Upper lobe of left lung (tissue), 4 donors: ENCODE measurements at regions not wholly inside any gene's neighbourhood (a gene's known extent, or its start where the extent isn't known, plus 50 kb on each side); places are given as distances from the start of the nearest gene placed in this dataset.

Experiments used
- EP300 ChIP-seq, 4 donors: sonication (generic); formaldehyde crosslinking; IDR thresholded peaks; one replicate each; pipeline ENCODE4 v1.5.1; 2017; ENCODE audit warnings: antibody characterized with exemption in 4 of 4, control low read depth in 2 of 4
- POLR2A ChIP-seq, 4 donors: fragments of 450-650 bp; IDR thresholded peaks; one replicate each; pipeline ENCODE4 v1.5.1; 2016 to 2017; ENCODE audit warnings: antibody characterized with exemption in 4 of 4, mild to moderate bottlenecking in 2 of 4
- POLR2AphosphoS5 ChIP-seq, 2 donors: sonication (generic); formaldehyde crosslinking; IDR thresholded peaks; one replicate each; pipeline ENCODE4 v1.5.1; 2017; ENCODE audit warnings: antibody characterized with exemption in 2 of 2
- TF ChIP-seq, protein P1 (sequence below), 6 experiments: fragments of 450-650 bp in 4 of 6; fragments of 200-600 bp in 2 of 6; sonication (generic) in 2 of 6; IDR thresholded peaks; one replicate each; pipeline ENCODE4 v1.5.1; 2016 to 2019; ENCODE audit warnings: antibody characterized with exemption in 6 of 6

DNA sequence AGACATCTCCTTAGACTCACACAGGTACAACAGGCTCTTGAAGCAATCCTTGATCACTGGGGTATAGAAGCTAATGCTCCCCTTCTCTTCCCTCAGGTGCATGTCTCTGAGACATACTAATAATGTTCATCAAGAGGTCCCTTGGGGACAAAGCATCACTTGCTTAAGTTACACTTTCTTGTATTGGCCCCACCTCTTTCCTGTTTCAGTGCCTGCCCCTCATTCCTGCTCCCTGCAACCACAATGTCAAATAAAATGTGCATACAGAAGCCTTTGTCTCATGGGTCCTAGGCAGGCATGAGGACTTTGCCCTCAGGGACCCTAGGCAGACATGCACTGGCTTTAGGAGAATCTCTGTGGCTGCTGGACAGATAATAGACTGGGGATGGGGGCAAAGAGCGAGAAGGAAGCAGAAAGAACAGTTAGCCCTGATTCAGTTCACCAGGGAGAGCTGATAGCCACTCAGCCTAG is 175.0 kb upstream of the NPY start:
- TF ChIP-seq POLR2A (IDR thresholded peaks at IDR 0.05) (no peak), EP300 (IDR thresholded peaks at IDR 0.05) (no peak), POLR2AphosphoS5 (IDR thresholded peaks at IDR 0.05) (no peak)
- TF ChIP-seq, protein P1, sequence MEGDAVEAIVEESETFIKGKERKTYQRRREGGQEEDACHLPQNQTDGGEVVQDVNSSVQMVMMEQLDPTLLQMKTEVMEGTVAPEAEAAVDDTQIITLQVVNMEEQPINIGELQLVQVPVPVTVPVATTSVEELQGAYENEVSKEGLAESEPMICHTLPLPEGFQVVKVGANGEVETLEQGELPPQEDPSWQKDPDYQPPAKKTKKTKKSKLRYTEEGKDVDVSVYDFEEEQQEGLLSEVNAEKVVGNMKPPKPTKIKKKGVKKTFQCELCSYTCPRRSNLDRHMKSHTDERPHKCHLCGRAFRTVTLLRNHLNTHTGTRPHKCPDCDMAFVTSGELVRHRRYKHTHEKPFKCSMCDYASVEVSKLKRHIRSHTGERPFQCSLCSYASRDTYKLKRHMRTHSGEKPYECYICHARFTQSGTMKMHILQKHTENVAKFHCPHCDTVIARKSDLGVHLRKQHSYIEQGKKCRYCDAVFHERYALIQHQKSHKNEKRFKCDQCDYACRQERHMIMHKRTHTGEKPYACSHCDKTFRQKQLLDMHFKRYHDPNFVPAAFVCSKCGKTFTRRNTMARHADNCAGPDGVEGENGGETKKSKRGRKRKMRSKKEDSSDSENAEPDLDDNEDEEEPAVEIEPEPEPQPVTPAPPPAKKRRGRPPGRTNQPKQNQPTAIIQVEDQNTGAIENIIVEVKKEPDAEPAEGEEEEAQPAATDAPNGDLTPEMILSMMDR (IDR thresholded peaks at IDR 0.05) = no peak
